Body of pancreas (tissue), 4 donors: ENCODE measurements at regions not wholly inside any gene's neighbourhood (a gene's known extent, or its start where the extent isn't known, plus 50 kb on each side); places are given as distances from the start of the nearest gene placed in this dataset.

Source experiments
- ATAC-seq: fragments of 150-250 bp; one replicate; pipeline ENCODE4 v1.9.1; 2016
- DNase-seq, 4 donors: peaks; one replicate each; pipeline ENCODE4 v3.0.0-alpha.2; 2019
- H3K27ac ChIP-seq, 4 donors: fragments of 200-600 bp; sonication (generic); 1 replicate in 3 of 4; 2 replicates in 1 of 4; pipeline versions ENCODE4 v1.5.1 to v1.6.1; 2016 to 2019; ENCODE audit warnings: mild to moderate bottlenecking in 1 of 4, mixed read lengths in 1 of 4, moderate library complexity in 1 of 4
- H3K27me3 ChIP-seq, 2 donors: fragments of 200-600 bp; sonication (generic); one replicate each; pipeline ENCODE4 v1.6.0; 2016; ENCODE audit warnings: mild to moderate bottlenecking in 1 of 2
- H3K36me3 ChIP-seq, 2 donors: fragments of 200-600 bp; sonication (generic); replicated peaks in 1 of 2; 2 replicates each; pipeline ENCODE4 v1.5.1; 2016; ENCODE audit warnings: low read depth in 2 of 2; ENCODE audit not compliant: insufficient read depth in 1 of 2
- H3K4me1 ChIP-seq: fragments of 200-600 bp; sonication (generic); one replicate; pipeline ENCODE4 v1.6.0; 2016
- H3K4me3 ChIP-seq, 2 donors: fragments of 200-600 bp; sonication (generic); 1 replicate in 1 of 2; 2 replicates in 1 of 2; pipeline ENCODE4 v1.5.1; 2016 to 2019
- H3K9me3 ChIP-seq, 3 donors: fragments of 200-600 bp; sonication (generic); 1 replicate in 2 of 3; 2 replicates in 1 of 3; pipeline ENCODE4 v1.5.1; 2016
- CTCF ChIP-seq, 7 experiments: fragments of 450-650 bp in 4 of 7; fragments of 200-600 bp in 3 of 7; sonication (generic) in 3 of 7; IDR thresholded peaks; one replicate each; pipeline ENCODE4 v1.5.1; 2016 to 2019; ENCODE audit warnings: antibody characterized with exemption in 7 of 7
- POLR2A ChIP-seq, 3 donors: fragments of 450-650 bp; IDR thresholded peaks; one replicate each; pipeline ENCODE4 v1.6.1; 2016; ENCODE audit warnings: antibody characterized with exemption in 3 of 3, mild to moderate bottlenecking in 2 of 3
- whole genome bisulfite sequencing, 2 donors: methylation state at CpG; one replicate each; pipeline ENCODE4 v1.1.5; 2017; 5-methylcytosine and 5-hydroxymethylcytosine counted together
- intact Hi-C: fragments of 100-400 bp; cut with DNase I; formaldehyde crosslinking; loops from one replicate; pipeline ENCODE4 v1.15.1; 2023

- WGBS, 2 donors = 84 to 86% methylated on average over 2 of the region's 2 CpGs
- intact Hi-C loops = no loop called here
- Histone ChIP-seq H3K27ac (no peak overlapping the region), H3K9me3 (no peaks in the 10 kb centered on the region), H3K36me3 (no peaks in the 10 kb centered on the region), H3K4me1 (no peaks in the 10 kb centered on the region), H3K4me3 (no peak overlapping the region), H3K27me3 (no peaks in the 10 kb centered on the region)
- ATAC-seq (no peak), DNase-seq (no peak)
- TF ChIP-seq POLR2A (IDR thresholded peaks at IDR 0.05) = no peak
- no peak for TF ChIP-seq CTCF (IDR thresholded peaks at IDR 0.05)
Observed at GRCh38 chr19:31730270-31730669, 381.0 kb upstream of the TSHZ3 start.

GRCh38 chr19:31733591-31733990 lies 384.4 kb upstream of the TSHZ3 start:
- no peak for ATAC-seq
- intact Hi-C loops = no loop called here
- H3K9me3 ChIP-seq = no peaks in the 10 kb centered on the region
- H3K27ac ChIP-seq = no peak overlapping the region
- no peaks in the 10 kb centered on the region for H3K36me3 ChIP-seq
- WGBS, 2 donors = 65 to 76% methylated on average over 8 of the region's 8 CpGs
- H3K27me3 ChIP-seq = no peaks in the 10 kb centered on the region
- H3K4me1 ChIP-seq = no peaks in the 10 kb centered on the region
- no peak overlapping the region for H3K4me3 ChIP-seq
- no peak for TF ChIP-seq POLR2A (IDR thresholded peaks at IDR 0.05)
- no peak for TF ChIP-seq CTCF (IDR thresholded peaks at IDR 0.05)
- no peak for DNase-seq

GRCh38 chr19:31742249-31742648 lies 393.0 kb upstream of the TSHZ3 start:
- H3K9me3 ChIP-seq = no peaks in the 10 kb centered on the region
- intact Hi-C loops = no loop called here

GRCh38 chr19:31745731-31746130 lies 396.5 kb upstream of the TSHZ3 start:
- Histone ChIP-seq H3K4me1 (no peaks in the 10 kb centered on the region), H3K27me3 (no peaks in the 10 kb centered on the region), H3K27ac (no peak overlapping the region), H3K4me3 (no peak overlapping the region), H3K36me3 (no peaks in the 10 kb centered on the region), H3K9me3 (no peaks in the 10 kb centered on the region)
- WGBS, 2 donors = 55 to 63% methylated on average over 9 of the region's 9 CpGs
- intact Hi-C loops = no loop called here
- no peak for TF ChIP-seq POLR2A (IDR thresholded peaks at IDR 0.05)
- DNase-seq (no peak), ATAC-seq (no peak)

More at GRCh38 chr19:31742249-31742648, 393.0 kb upstream of the TSHZ3 start:
- ATAC-seq = no peak
- WGBS, 2 donors = 85% methylated on average over 5 of the region's 5 CpGs
- Histone ChIP-seq H3K4me1 (no peaks in the 10 kb centered on the region), H3K36me3 (no peaks in the 10 kb centered on the region), H3K4me3 (no peak overlapping the region), H3K27ac (no peak overlapping the region), H3K27me3 (no peaks in the 10 kb centered on the region)
- no peak for DNase-seq
- TF ChIP-seq CTCF (IDR thresholded peaks at IDR 0.05) (no peak), POLR2A (IDR thresholded peaks at IDR 0.05) (no peak)

GRCh38 chr19:31749231-31749630 lies 400.0 kb upstream of the TSHZ3 start:
- DNase-seq = no peak
- no peaks in the 10 kb centered on the region for H3K36me3 ChIP-seq
- ATAC-seq = no peak
- no peak overlapping the region for H3K4me3 ChIP-seq
- WGBS, 2 donors = 36 to 41% methylated on average over 8 of the region's 8 CpGs
- TF ChIP-seq POLR2A (IDR thresholded peaks at IDR 0.05) (no peak), CTCF (IDR thresholded peaks at IDR 0.05) (no peak)
- no peaks in the 10 kb centered on the region for H3K4me1 ChIP-seq
- no peaks in the 10 kb centered on the region for H3K9me3 ChIP-seq
- H3K27ac ChIP-seq = no peak overlapping the region
- H3K27me3 ChIP-seq = no peaks in the 10 kb centered on the region
- intact Hi-C loops = no loop called here
